ENCODE measurements at regions not wholly inside any gene's neighbourhood (a gene's known extent, or its start where the extent isn't known, plus 50 kb on each side); places are given as distances from the start of the nearest gene placed in this dataset.

GRCh38 chr14:87000081-87000480, 992.9 kb downstream of the GALC start:
- Histone ChIP-seq H3K4me1 (ENCODE audit: insufficient read depth, low read length) (no peaks in the 10 kb centered on the region), H3K36me3 (ENCODE audit: insufficient read depth, low read length) (no peaks in the 10 kb centered on the region), H3K4me3 (ENCODE audit: low read length) (no peak overlapping the region), H3K9me3 (ENCODE audit: control insufficient read depth in 1 of 2, insufficient read depth in 1 of 2, low read length in 2 of 2) (no peaks in the 10 kb centered on the region), H3K27me3 (ENCODE audit: control insufficient read depth in 1 of 2, insufficient read depth in 2 of 2, low read length in 2 of 2) (no peaks in the 10 kb centered on the region), H3K27ac (ENCODE audit: low read depth in 1 of 2, low read length in 2 of 2) (no peak overlapping the region)
- Mint-ChIP-seq H3K27me3 (no peaks in the 10 kb centered on the region), H3K4me1 (ENCODE audit: low read depth) (no peaks in the 10 kb centered on the region), H3K4me3 (no peak overlapping the region), H3K36me3 (ENCODE audit: low read depth) (no peaks in the 10 kb centered on the region), H3K27ac (no peak overlapping the region), H3K9me3 (peaks cover 5% of the 10 kb centered on the region)
- ATAC-seq (ENCODE audit: poor library complexity): no peak
- intact Hi-C loops (cut with DNase I, micrococcal nuclease): no loop called here
- CTCF ChIA-PET: no interaction called here
- TF ChIP-seq CTCF (IDR thresholded peaks at IDR 0.05): no peak
- no peak for DNase-seq
- POLR2A ChIA-PET: no interaction called here

- TF ChIP-seq CTCF (IDR thresholded peaks at IDR 0.05): no peak
- no peaks in the 10 kb centered on the region for H3K27me3 ChIP-seq (ENCODE audit: control insufficient read depth in 1 of 2, insufficient read depth in 2 of 2, low read length in 2 of 2)
- DNase-seq (no peak), ATAC-seq (ENCODE audit: poor library complexity) (no peak)
- no peaks in the 10 kb centered on the region for H3K9me3 ChIP-seq (ENCODE audit: control insufficient read depth in 1 of 2, insufficient read depth in 1 of 2, low read length in 2 of 2)
- no peaks in the 10 kb centered on the region for H3K36me3 Mint-ChIP-seq (ENCODE audit: low read depth)
- no peak overlapping the region for H3K4me3 Mint-ChIP-seq
- H3K36me3 ChIP-seq (ENCODE audit: insufficient read depth, low read length): no peaks in the 10 kb centered on the region
- H3K27me3 Mint-ChIP-seq: no peaks in the 10 kb centered on the region
- no peak overlapping the region for H3K27ac Mint-ChIP-seq
- H3K4me1 Mint-ChIP-seq (ENCODE audit: low read depth): no peaks in the 10 kb centered on the region
- ChIA-PET CTCF (no interaction called here), POLR2A (no interaction called here)
- peaks cover 7% of the 10 kb centered on the region for H3K9me3 Mint-ChIP-seq
- intact Hi-C loops (cut with DNase I, micrococcal nuclease): no loop called here
- no peak overlapping the region for H3K27ac ChIP-seq (ENCODE audit: low read depth in 1 of 2, low read length in 2 of 2)
- H3K4me3 ChIP-seq (ENCODE audit: low read length): no peak overlapping the region
- H3K4me1 ChIP-seq (ENCODE audit: insufficient read depth, low read length): no peaks in the 10 kb centered on the region
These were observed 993.9 kb downstream of the GALC start for GRCh38 chr14:86999036-86999435.

- POLR2A ChIA-PET: no interaction called here
- DNase-seq: no peak
These were observed 995.7 kb downstream of the GALC start for GRCh38 chr14:86997271-86997670.

More at GRCh38 chr14:86997271-86997670, 995.7 kb downstream of the GALC start:
- Histone ChIP-seq H3K9me3 (ENCODE audit: control insufficient read depth in 1 of 2, insufficient read depth in 1 of 2, low read length in 2 of 2) (no peaks in the 10 kb centered on the region), H3K4me1 (ENCODE audit: insufficient read depth, low read length) (no peaks in the 10 kb centered on the region), H3K27ac (ENCODE audit: low read depth in 1 of 2, low read length in 2 of 2) (no peak overlapping the region), H3K36me3 (ENCODE audit: insufficient read depth, low read length) (no peaks in the 10 kb centered on the region), H3K4me3 (ENCODE audit: low read length) (no peak overlapping the region), H3K27me3 (ENCODE audit: control insufficient read depth in 1 of 2, insufficient read depth in 2 of 2, low read length in 2 of 2) (no peaks in the 10 kb centered on the region)
- Mint-ChIP-seq H3K4me3 (no peak overlapping the region), H3K9me3 (peaks cover 7% of the 10 kb centered on the region), H3K27ac (no peak overlapping the region), H3K36me3 (ENCODE audit: low read depth) (no peaks in the 10 kb centered on the region), H3K27me3 (no peaks in the 10 kb centered on the region), H3K4me1 (ENCODE audit: low read depth) (no peaks in the 10 kb centered on the region)
- no peak for TF ChIP-seq CTCF (IDR thresholded peaks at IDR 0.05)
- CTCF ChIA-PET: no interaction called here
- intact Hi-C loops (cut with DNase I, micrococcal nuclease): no loop called here
- no peak for ATAC-seq (ENCODE audit: poor library complexity)
